ENCODE measurements at regions not wholly inside any gene's neighbourhood (a gene's known extent, or its start where the extent isn't known, plus 50 kb on each side); places are given as distances from the start of the nearest gene placed in this dataset.
"Not testable (repeated sequence)": the region's sequence is repeated elsewhere in the genome, so short reads cannot be mapped to it uniquely, and the experiment has no call there.

DNA sequence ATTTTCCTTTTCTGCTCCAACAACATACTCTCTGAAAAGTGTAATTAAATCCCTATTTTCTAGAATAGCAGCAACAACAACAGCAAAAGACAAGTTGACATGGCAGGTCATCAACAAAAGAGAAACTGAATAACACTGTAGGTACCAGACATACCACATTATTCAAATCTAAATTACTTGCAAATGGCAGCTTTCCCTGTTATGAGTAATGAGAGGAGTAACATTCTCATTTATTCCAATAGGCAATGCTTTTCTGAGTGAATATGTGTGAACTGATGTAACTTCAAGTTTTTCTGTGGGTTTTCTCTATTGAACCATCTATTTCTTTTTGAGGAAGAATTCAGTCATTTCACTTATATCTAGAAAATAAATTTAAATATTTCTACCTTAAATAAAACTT lies 501.5 kb downstream of the TRIB2 start:
- no peak for DNase-seq (ENCODE audit: low read depth)

- no peak for DNase-seq (ENCODE audit: low read depth)
Measured at GRCh38 chr2:13227578-13227977, 510.8 kb downstream of the TRIB2 start.

- DNase-seq (ENCODE audit: low read depth) = no peak
Measured at GRCh38 chr2:13230221-13230620, 513.5 kb downstream of the TRIB2 start.

DNA sequence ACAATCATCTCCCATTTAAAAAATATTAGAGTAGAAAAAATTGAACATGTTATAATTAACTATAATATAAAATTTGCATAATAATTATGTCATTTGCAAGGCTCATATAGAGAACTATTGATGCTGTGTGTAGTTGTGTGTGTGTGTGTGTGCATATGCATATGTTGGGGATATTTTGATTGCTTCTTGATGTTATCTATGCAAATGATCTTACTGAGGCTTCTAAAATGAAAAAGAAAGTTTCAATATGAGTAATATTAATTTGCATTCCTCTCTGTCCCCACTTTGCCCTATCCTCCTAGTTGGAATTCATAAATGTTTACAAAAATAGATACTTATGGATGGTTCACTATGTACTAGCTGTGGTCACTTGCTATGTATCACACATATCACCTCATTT lies 523.3 kb downstream of the TRIB2 start:
- DNase-seq (ENCODE audit: low read depth) = no peak

GRCh38 chr2:13240789-13241487 lies 524.2 kb downstream of the TRIB2 start:
- no peak for DNase-seq (ENCODE audit: low read depth)

GRCh38 chr2:13252615-13253014 lies 535.9 kb downstream of the TRIB2 start:
- DNase-seq (ENCODE audit: low read depth) = no peak

DNA sequence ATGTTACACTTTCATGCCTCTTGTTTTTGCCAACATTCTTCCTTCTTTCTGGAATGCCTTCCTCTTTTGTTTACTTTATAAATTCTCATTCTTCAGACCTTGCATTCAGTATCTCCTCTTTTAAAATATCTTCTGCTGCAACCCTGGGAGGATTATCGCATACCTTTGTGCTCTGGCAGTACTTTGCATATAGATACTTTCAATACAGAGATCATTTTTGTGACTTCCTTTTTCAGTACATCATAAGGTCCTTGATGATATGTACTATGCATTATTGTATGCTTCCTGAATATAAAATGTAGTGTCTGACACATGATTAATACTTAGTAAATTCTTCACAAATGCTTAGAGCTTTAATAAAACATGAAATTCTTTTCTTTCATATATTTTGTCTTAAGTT lies 538.7 kb downstream of the TRIB2 start:
- no peak for DNase-seq (ENCODE audit: low read depth)

DNA sequence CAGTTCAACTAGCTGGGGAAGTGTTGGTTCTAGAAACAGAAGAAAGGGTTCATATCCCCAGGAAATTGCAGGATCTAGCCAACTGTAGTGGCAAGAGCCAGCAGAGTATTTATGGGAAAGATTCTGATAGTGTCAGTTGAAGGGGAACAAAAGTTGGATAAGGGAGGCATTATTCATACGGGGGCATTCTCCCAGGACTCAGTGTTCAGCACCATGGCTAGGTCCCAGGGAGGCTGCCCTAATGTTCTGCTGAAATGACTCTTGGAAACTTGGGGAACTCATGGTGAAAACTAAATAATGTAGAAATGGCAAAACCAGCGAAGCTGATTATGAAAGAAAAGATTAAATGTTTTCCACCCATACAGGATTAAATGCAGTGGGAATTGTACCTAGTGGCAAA lies 543.7 kb downstream of the TRIB2 start:
- no peak for DNase-seq (ENCODE audit: low read depth)

GRCh38 chr2:13266166-13266565 lies 549.4 kb downstream of the TRIB2 start:
- DNase-seq (ENCODE audit: low read depth) = no peak

DNA sequence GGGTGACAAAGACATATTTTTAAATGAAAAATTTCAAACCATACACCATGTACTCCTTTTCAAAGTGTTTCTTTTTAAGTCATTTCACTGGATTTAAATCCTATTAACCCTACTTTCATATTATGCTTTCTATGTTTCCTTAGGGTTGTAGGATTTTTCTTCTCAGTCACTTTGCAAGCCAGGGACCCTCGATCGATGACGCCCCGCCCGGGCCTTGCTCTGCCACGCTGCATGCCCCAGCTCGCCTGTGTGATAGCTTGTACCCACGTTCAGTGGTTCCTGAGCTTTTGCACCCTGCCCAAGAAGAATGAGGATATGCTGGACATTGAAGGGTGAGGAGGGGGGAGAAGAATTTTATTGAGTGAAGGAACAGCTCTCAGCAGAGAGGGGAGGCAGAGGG lies 568.0 kb downstream of the TRIB2 start:
- DNase-seq (ENCODE audit: low read depth) = no peak

- DNase-seq (ENCODE audit: low read depth) = no peak
Measured at GRCh38 chr2:13289310-13289709, 572.6 kb downstream of the TRIB2 start.

- not testable (repeated sequence) for DNase-seq (ENCODE audit: low read depth)
Measured at GRCh38 chr2:13308478-13308805, 591.7 kb downstream of the TRIB2 start.

DNA sequence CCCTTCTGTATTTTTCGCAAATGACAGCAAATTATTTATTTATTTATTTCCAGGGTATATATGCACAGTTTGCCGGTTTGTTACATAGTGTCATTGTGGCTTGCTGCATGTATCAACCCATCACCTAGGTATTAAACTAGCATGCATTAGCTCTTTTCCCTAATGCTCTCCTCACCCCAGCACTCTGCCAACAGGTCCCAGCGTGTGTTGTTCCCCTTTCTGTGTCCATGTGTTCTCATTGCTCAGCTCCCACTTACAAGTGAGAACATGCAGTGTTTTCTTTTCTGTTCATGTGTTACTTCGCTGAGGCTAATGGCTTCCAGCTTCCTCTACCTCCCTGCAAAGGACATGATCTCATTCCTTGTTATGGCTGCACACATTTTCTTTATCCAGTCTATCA lies 592.3 kb downstream of the TRIB2 start:
- DNase-seq (ENCODE audit: low read depth) = no peak

DNA sequence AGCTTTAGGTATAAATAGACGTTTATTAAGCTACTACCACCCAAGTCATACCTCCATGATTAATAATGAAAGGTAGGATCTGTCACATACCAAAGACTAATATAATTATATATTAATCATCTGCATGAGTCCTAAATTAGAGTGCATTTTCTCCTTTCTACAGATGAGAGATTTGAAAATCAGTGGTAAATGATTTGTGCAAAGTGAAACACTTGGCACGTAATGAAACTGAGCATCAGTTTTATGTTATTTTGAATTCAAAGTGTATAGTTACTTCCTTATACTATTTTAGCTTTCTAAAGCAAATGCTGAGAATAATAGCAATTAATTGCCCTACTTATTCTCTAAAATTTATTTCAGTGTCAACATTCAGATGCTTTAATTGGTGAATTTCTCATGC lies 615.3 kb downstream of the TRIB2 start:
- DNase-seq (ENCODE audit: low read depth) = no peak

DNA sequence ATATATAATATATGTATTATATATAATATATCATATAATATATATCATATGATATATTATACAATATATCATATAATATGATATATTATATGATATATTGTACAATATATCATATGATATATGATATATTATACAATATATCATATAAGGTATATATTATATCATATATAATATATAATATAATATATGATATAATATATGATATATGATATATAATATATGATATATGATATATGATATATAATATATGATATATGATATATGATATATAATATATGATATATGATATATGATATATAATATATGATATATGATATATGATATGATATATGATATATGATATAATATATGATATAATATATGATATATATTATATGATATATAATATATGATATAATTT lies 617.3 kb downstream of the TRIB2 start:
- not testable (repeated sequence) for DNase-seq (ENCODE audit: low read depth)

DNA sequence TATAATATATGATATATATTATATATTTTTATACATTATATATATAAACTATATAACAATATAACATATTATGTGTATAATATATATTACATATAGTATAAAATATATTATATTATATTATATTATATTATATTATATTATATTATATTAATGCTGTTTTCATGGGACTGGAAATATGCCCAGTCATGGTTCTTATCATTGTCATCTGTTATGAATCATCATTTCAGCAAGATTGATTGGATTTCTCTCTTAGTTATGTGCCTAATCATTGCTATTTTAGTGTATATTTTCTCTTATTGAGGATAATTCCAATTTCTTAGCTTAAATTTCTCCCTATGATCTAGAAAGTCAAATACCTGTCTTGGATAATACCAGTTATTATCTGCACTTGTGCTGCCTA lies 617.8 kb downstream of the TRIB2 start:
- no peak for DNase-seq (ENCODE audit: low read depth)

GRCh38 chr2:13335862-13336535 lies 619.3 kb downstream of the TRIB2 start:
- DNase-seq (ENCODE audit: low read depth) = no peak

GRCh38 chr2:13351068-13351467 lies 634.3 kb downstream of the TRIB2 start:
- no peak for DNase-seq (ENCODE audit: low read depth)

- no peak for DNase-seq (ENCODE audit: low read depth)
Measured at GRCh38 chr2:13353083-13353482, 636.3 kb downstream of the TRIB2 start.

DNA sequence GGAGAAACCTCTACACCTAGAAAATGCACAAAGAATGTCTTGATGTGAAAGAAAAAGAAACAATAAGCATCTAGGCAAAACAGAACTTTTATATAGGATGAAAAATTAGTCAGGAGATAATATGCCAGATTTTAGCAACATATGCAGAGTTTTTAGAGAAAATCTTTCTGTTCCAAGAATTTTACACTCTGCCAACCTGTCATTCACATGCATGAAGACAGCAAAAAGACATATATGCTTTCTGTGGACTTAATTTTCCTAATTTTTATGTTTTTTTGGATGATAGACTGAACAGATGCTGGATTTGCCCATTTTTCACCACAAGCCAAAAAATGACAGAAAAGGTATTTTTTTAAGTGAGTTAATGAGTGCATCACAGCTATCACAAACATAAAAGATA lies 637.3 kb downstream of the TRIB2 start:
- no peak for DNase-seq (ENCODE audit: low read depth)

DNA sequence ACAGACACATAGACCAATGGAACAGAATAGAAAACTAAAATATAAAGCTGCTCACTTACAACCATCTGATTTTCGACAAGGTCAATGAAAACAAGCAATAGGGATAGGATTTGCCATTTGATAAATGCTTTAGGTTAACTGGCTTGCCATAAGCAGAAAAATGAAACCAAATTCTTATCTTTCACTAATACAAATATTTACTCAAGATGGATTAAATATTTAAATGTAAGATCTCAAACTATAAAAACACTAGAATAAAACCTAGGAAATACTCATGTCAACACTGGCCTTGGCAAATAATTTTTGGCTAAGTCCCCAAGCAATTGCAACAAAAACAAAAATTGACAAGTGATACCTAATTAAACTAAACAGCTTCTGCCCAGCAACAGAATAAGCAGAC lies 665.2 kb downstream of the TRIB2 start:
- DNase-seq (ENCODE audit: low read depth) = not testable (repeated sequence)

GRCh38 chr2:13389172-13389571 lies 672.4 kb downstream of the TRIB2 start:
- not testable (repeated sequence) for DNase-seq (ENCODE audit: low read depth)

GRCh38 chr2:13390676-13391075 lies 673.9 kb downstream of the TRIB2 start:
- DNase-seq (ENCODE audit: low read depth) = no peak

DNA sequence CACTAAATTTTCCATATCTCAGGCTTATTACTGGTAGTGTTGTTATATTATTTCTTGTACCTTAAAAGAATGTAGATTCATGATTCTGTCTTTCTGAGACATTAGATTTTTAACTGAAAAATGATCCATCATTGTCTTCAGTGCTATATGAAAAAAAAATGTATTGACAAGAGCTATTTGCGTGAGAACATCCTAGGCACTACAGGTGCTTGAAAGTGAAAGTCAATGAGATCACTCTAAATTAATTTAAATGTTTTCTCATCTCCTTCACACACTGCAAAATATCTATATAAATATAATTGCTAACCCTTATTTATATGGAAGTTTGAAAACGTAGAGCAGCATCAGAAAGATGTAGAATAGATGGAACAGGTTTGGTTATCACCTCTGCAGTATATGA lies 684.6 kb downstream of the TRIB2 start:
- no peak for DNase-seq (ENCODE audit: low read depth)
